ENCODE measurements at regions not wholly inside any gene's neighbourhood (a gene's known extent, or its start where the extent isn't known, plus 50 kb on each side); places are given as distances from the start of the nearest gene placed in this dataset.

DNA sequence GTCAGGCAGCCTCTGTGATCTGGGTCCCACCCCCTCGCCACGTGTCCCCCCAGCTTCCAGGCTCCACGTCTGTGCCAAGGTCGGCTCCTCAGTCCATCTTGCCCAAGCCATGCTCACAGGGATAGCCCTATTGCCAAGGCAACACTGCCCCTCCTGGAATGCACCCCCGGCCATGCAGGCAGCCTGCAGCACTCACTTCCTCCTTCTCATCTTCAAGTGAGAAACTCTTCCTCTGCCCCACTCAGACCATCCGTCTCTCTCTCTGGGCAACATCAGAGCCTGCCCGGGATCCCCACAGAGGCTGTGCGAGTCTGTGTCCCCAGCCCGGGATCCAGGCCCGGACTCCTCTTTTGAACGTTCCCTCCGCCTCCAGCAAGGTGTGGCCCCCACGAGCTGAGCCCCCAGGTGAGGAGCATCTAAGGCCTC, 852.3 kb downstream of the BRD1 start:
- Histone ChIP-seq H3K4me2 (ENCODE audit: low read length) (no peak overlapping the region), H3K9me2 (replicated peaks; ENCODE audit: control insufficient read depth, low read length) (no peaks in the 10 kb centered on the region)

DNA sequence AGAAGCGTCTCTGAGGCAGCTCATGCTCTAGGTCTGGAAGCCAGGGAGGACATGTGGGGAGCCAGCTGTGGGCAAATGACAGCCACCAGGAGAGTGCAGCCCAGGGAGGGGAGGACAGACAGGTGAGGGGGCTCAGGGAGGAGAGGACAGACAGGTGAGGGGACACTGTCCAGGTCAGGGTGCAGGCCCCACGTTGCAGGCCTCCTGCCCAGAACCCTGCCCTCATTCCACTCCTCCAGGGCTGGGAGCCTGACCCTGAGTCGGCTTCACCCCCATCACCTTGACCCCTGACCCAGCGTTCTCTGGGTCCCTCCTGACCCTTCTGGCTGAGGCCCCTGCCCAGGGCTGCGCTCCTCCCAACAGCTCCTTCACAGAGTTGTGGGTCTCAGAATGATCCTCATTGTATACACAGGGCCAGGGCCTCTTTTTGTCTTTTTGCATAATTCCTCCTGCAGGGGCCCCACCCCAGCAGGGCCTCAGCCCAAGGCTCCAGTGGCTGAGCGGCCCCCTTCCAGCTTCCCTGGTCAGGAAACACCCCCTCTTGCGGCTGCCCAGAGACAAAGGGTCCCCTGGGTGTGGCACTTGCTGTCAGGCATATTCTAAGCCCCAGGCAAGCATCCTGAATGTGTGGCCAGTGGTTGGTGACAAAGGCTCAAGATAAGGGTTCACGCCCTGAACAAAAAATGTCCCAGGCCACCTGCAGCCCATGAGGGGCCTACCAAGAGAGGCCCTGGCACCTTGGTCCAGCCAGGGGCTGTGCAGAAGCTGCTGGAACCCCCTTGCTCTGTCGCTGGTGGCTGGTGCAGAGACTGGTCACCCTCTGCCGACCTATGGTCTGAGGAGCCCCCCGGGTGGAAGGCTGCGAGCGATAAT, 853.0 kb downstream of the BRD1 start:
- no peak overlapping the region for H3K27ac ChIP-seq (ENCODE audit: low read depth, low read length)
- H3K9me2 ChIP-seq (replicated peaks; ENCODE audit: control insufficient read depth, low read length): no peaks in the 10 kb centered on the region
- TF ChIP-seq, protein P1, sequence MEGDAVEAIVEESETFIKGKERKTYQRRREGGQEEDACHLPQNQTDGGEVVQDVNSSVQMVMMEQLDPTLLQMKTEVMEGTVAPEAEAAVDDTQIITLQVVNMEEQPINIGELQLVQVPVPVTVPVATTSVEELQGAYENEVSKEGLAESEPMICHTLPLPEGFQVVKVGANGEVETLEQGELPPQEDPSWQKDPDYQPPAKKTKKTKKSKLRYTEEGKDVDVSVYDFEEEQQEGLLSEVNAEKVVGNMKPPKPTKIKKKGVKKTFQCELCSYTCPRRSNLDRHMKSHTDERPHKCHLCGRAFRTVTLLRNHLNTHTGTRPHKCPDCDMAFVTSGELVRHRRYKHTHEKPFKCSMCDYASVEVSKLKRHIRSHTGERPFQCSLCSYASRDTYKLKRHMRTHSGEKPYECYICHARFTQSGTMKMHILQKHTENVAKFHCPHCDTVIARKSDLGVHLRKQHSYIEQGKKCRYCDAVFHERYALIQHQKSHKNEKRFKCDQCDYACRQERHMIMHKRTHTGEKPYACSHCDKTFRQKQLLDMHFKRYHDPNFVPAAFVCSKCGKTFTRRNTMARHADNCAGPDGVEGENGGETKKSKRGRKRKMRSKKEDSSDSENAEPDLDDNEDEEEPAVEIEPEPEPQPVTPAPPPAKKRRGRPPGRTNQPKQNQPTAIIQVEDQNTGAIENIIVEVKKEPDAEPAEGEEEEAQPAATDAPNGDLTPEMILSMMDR (IDR thresholded peaks at IDR 0.05; ENCODE audit: low read depth, low read length, poor library complexity, severe bottlenecking): no peak
- no peak for TF ChIP-seq EZH2phosphoT487 (IDR thresholded peaks at IDR 0.05; ENCODE audit: borderline replicate concordance, low read length)
- H3K4me1 ChIP-seq (ENCODE audit: control insufficient read depth, low read length): no peaks in the 10 kb centered on the region
- no peaks in the 10 kb centered on the region for H3F3A ChIP-seq (ENCODE audit: control insufficient read depth, insufficient read depth)
- H3K9me3 ChIP-seq (ENCODE audit: control insufficient read depth, insufficient read depth, low read length): no peaks in the 10 kb centered on the region
- H3K79me2 ChIP-seq (ENCODE audit: control insufficient read depth, low read length): no peaks in the 10 kb centered on the region
- no peaks in the 10 kb centered on the region for H3K36me3 ChIP-seq (ENCODE audit: control insufficient read depth, low read length)
- no peak overlapping the region for H3K4me2 ChIP-seq (ENCODE audit: low read length)
- H3K27me3 ChIP-seq (ENCODE audit: control insufficient read depth, low read length): 0 out of 2 replicates have a peak, but pooled peaks cover 3% of the 10 kb centered on the region
- no peak overlapping the region for H3K4me3 ChIP-seq (ENCODE audit: low read length)
- H4K20me1 ChIP-seq (ENCODE audit: control insufficient read depth, insufficient read depth, low read depth, low read length): no peaks in the 10 kb centered on the region

More for the DNA sequence above, 852.3 kb downstream of the BRD1 start:
- Histone ChIP-seq H3K79me2 (ENCODE audit: control insufficient read depth, low read length) (no peaks in the 10 kb centered on the region), H3F3A (ENCODE audit: control insufficient read depth, insufficient read depth) (no peaks in the 10 kb centered on the region), H3K27ac (ENCODE audit: low read depth, low read length) (no peak overlapping the region), H4K20me1 (ENCODE audit: control insufficient read depth, insufficient read depth, low read depth, low read length) (no peaks in the 10 kb centered on the region), H3K27me3 (ENCODE audit: control insufficient read depth, low read length) (0 out of 2 replicates have a peak, but pooled peaks cover 3% of the 10 kb centered on the region), H3K36me3 (ENCODE audit: control insufficient read depth, low read length) (no peaks in the 10 kb centered on the region), H3K9me3 (ENCODE audit: control insufficient read depth, insufficient read depth, low read length) (no peaks in the 10 kb centered on the region), H3K4me3 (ENCODE audit: low read length) (no peak overlapping the region), H3K4me1 (ENCODE audit: control insufficient read depth, low read length) (no peaks in the 10 kb centered on the region)
- TF ChIP-seq EZH2phosphoT487 (IDR thresholded peaks at IDR 0.05; ENCODE audit: borderline replicate concordance, low read length): no peak
- TF ChIP-seq, protein P1 (IDR thresholded peaks at IDR 0.05; ENCODE audit: low read depth, low read length, poor library complexity, severe bottlenecking): no peak

DNA sequence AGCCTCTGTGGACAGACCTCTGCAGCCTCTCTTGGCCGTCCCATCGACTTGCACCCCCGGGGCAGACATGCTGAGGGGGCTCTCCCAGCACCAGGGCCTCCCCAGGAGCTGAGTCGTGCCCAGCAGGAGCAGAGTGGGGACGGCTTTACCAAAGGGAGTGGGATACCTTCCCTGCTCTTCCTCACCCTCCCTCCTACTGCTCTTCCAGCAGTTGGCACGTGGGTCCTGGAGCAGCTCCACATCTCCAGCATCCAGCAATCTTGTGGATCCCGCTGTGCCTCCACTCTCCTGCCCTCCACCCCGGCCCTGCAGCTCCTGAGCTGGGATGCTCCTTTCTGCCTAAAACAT, 854.0 kb downstream of the BRD1 start:
- no peak overlapping the region for H3K27ac ChIP-seq (ENCODE audit: low read depth, low read length)
- no peak overlapping the region for H3K4me2 ChIP-seq (ENCODE audit: low read length)
- TF ChIP-seq, protein P1 (IDR thresholded peaks at IDR 0.05; ENCODE audit: low read depth, low read length, poor library complexity, severe bottlenecking): no peak
- no peak for TF ChIP-seq EZH2phosphoT487 (IDR thresholded peaks at IDR 0.05; ENCODE audit: borderline replicate concordance, low read length)
- no peak overlapping the region for H3K4me3 ChIP-seq (ENCODE audit: low read length)
- H3K27me3 ChIP-seq (ENCODE audit: control insufficient read depth, low read length): 0 out of 2 replicates have a peak, but pooled peaks cover 3% of the 10 kb centered on the region
- H3K9me3 ChIP-seq (ENCODE audit: control insufficient read depth, insufficient read depth, low read length): no peaks in the 10 kb centered on the region
- no peaks in the 10 kb centered on the region for H3F3A ChIP-seq (ENCODE audit: control insufficient read depth, insufficient read depth)
- no peaks in the 10 kb centered on the region for H3K9me2 ChIP-seq (replicated peaks; ENCODE audit: control insufficient read depth, low read length)
- no peaks in the 10 kb centered on the region for H3K36me3 ChIP-seq (ENCODE audit: control insufficient read depth, low read length)
- H4K20me1 ChIP-seq (ENCODE audit: control insufficient read depth, insufficient read depth, low read depth, low read length): no peaks in the 10 kb centered on the region
- no peaks in the 10 kb centered on the region for H3K79me2 ChIP-seq (ENCODE audit: control insufficient read depth, low read length)
- H3K4me1 ChIP-seq (ENCODE audit: control insufficient read depth, low read length): no peaks in the 10 kb centered on the region
